Caco-2 (cell line): ENCODE measurements at regions not wholly inside any gene's neighbourhood (a gene's known extent, or its start where the extent isn't known, plus 50 kb on each side); places are given as distances from the start of the nearest gene placed in this dataset.

Experiments
- BruUV-seq: library from RNA; stranded (reverse); fragments of 400-500 nt; replicated peaks from 2 replicates; lab custom pipeline; 2021; lab: Mats Ljungman, UMichigan
- CTCF ChIA-PET: fragments of 300-600 bp; sonication (Branson Sonifier 250); formaldehyde crosslinking; loops from one replicate; lab custom pipeline; 2022; ENCODE audit warnings: antibody characterized with exemption; lab: Charles Lee
- POLR2A ChIA-PET: fragments of 300-600 bp; sonication (Branson Sonifier 250); formaldehyde crosslinking; loops from one replicate; lab custom pipeline; 2022; ENCODE audit warnings: antibody characterized with exemption; lab: Charles Lee
- DNase-seq, 2 experiments: peaks; one replicate each; pipeline versions ENCODE4 v3.0.0 to v3.0.0-alpha.2; 2020 to 2022
- H3K27me3 ChIP-seq: replicated peaks from 2 replicates; pipeline ENCODE4 v1.6.0; 2011; ENCODE audit warnings: low read length; ENCODE audit not compliant: control insufficient read depth, insufficient read depth
- H3K36me3 ChIP-seq: 2 replicates; pipeline ENCODE4 v1.5.1; 2011; ENCODE audit warnings: low read length; ENCODE audit not compliant: control insufficient read depth, insufficient read depth
- H3K4me1 ChIP-seq: fragments of 250-450 bp; sonication (Bioruptor Pico); 2 replicates; pipeline ENCODE4 v1.5.1; 2020; ENCODE audit warnings: mild to moderate bottlenecking
- H3K4me3 ChIP-seq: 2 replicates; pipeline ENCODE4 v1.5.1; 2011; ENCODE audit warnings: low read depth, mild to moderate bottlenecking, control low read depth, low read length
- H3K9me3 ChIP-seq: fragments of 250-450 bp; sonication (Bioruptor Pico); 2 replicates; pipeline ENCODE4 v1.5.1; 2020; ENCODE audit warnings: mild to moderate bottlenecking, moderate library complexity
- H3K27ac Mint-ChIP-seq: one replicate; pipeline ENCODE4 v1.8.0; 2022; ENCODE audit warnings: mixed read lengths; ENCODE audit not compliant: unreplicated experiment
- H3K27me3 Mint-ChIP-seq: one replicate; pipeline ENCODE4 v1.8.0; 2022; ENCODE audit warnings: mixed read lengths; ENCODE audit not compliant: insufficient read depth, unreplicated experiment
- H3K36me3 Mint-ChIP-seq: one replicate; pipeline ENCODE4 v1.8.0; 2022; ENCODE audit warnings: mild to moderate bottlenecking, mixed read lengths; ENCODE audit not compliant: insufficient read depth, unreplicated experiment
- H3K4me1 Mint-ChIP-seq: one replicate; pipeline ENCODE4 v1.8.0; 2022; ENCODE audit warnings: low read depth, mixed read lengths; ENCODE audit not compliant: unreplicated experiment
- H3K4me3 Mint-ChIP-seq: one replicate; pipeline ENCODE4 v1.8.0; 2022; ENCODE audit warnings: mild to moderate bottlenecking, moderate library complexity, mixed read lengths; ENCODE audit not compliant: unreplicated experiment
- H3K9me3 Mint-ChIP-seq: one replicate; pipeline ENCODE4 v1.8.0; 2022; ENCODE audit warnings: mixed read lengths; ENCODE audit not compliant: unreplicated experiment
- intact Hi-C: fragments of 100-400 bp; cut with micrococcal nuclease; formaldehyde crosslinking; loops from one replicate; pipeline ENCODE4 v1.10.0; 2022; ENCODE audit not compliant: unreplicated experiment
- TF ChIP-seq, protein P1 (sequence below), 2 experiments: fragments of 200-600 bp in 1 of 2; IDR thresholded peaks; 1 replicate in 1 of 2; 2 replicates in 1 of 2; pipeline versions ENCODE4 v1.5.1 to v1.8.0; 2011 to 2022; ENCODE audit warnings: antibody characterized with exemption in 1 of 2, control low read depth in 1 of 2, inconsistent platforms in 1 of 2, low read depth in 1 of 2, low read length in 1 of 2, mild to moderate bottlenecking in 1 of 2, moderate library complexity in 1 of 2; ENCODE audit not compliant: insufficient read depth in 1 of 2, severe bottlenecking in 1 of 2, unreplicated experiment in 1 of 2

DNA sequence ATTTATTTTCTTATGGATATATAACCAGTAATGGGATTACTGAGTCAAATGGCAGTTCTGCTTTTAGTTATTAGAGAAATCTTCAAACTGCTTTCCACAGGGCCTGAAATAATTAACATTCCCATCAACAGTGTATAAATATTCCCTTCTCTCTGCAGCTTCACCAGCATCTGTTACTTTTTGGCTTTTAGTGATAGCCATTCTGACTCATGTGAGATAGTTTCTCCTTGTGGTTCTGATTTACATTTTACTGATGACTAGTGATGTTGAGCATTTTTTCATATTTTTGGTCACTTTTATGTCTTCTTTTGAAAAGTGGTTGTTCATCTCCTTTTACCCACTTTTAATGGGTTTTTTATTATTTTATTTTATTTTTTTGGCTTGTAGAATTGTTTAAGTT lies 1290.3 kb upstream of the CDH9 start:
- no peaks in the 10 kb centered on the region for H3K36me3 ChIP-seq
- H3K9me3 Mint-ChIP-seq, result no peaks in the 10 kb centered on the region
- no peaks in the 10 kb centered on the region for H3K9me3 ChIP-seq
- DNase-seq, result no peak
- H3K4me3 Mint-ChIP-seq, result no peak overlapping the region
- TF ChIP-seq, protein P1, sequence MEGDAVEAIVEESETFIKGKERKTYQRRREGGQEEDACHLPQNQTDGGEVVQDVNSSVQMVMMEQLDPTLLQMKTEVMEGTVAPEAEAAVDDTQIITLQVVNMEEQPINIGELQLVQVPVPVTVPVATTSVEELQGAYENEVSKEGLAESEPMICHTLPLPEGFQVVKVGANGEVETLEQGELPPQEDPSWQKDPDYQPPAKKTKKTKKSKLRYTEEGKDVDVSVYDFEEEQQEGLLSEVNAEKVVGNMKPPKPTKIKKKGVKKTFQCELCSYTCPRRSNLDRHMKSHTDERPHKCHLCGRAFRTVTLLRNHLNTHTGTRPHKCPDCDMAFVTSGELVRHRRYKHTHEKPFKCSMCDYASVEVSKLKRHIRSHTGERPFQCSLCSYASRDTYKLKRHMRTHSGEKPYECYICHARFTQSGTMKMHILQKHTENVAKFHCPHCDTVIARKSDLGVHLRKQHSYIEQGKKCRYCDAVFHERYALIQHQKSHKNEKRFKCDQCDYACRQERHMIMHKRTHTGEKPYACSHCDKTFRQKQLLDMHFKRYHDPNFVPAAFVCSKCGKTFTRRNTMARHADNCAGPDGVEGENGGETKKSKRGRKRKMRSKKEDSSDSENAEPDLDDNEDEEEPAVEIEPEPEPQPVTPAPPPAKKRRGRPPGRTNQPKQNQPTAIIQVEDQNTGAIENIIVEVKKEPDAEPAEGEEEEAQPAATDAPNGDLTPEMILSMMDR (IDR thresholded peaks at IDR 0.05; ENCODE audit: insufficient read depth in 1 of 2, low read depth in 1 of 2, low read length in 1 of 2, severe bottlenecking in 1 of 2, unreplicated experiment in 1 of 2), result no peak
- H3K4me1 Mint-ChIP-seq, result no peaks in the 10 kb centered on the region
- H3K27me3 Mint-ChIP-seq, result no peaks in the 10 kb centered on the region
- POLR2A ChIA-PET, result no interaction called here
- H3K4me1 ChIP-seq, result no peaks in the 10 kb centered on the region
- no peak overlapping the region for H3K27ac Mint-ChIP-seq
- H3K36me3 Mint-ChIP-seq, result no peaks in the 10 kb centered on the region
- BruUV-seq, result no TSS peak
- intact Hi-C loops, result no loop called here
- CTCF ChIA-PET, result no interaction called here
- no peaks in the 10 kb centered on the region for H3K27me3 ChIP-seq
- no peak overlapping the region for H3K4me3 ChIP-seq

DNA sequence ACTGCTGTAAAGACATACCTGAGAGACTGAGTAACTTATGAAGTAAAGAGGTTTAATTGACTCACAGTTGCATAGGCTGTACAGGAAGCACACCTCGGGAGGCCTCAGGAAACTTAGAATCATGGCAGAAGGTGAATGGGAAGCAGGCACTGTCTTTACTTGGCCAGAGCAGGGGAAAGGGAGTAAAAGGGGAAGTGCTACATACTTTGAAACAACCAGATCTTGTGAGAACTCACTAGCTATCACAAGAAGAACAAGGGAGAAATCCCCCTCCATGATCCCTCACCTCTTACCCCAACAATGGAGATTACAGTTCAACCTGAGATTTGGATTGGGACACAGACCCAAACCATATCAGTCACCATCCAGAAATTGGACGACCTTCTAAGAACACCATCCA lies 1285.8 kb upstream of the CDH9 start:
- H3K4me3 Mint-ChIP-seq, result no peak overlapping the region
- DNase-seq, result no peak
- no peaks in the 10 kb centered on the region for H3K27me3 Mint-ChIP-seq
- TF ChIP-seq, protein P1 (IDR thresholded peaks at IDR 0.05; ENCODE audit: insufficient read depth in 1 of 2, low read depth in 1 of 2, low read length in 1 of 2, severe bottlenecking in 1 of 2, unreplicated experiment in 1 of 2), result no peak
- Histone ChIP-seq H3K4me3 (no peak overlapping the region), H3K4me1 (no peaks in the 10 kb centered on the region), H3K9me3 (no peaks in the 10 kb centered on the region), H3K36me3 (no peaks in the 10 kb centered on the region), H3K27me3 (no peaks in the 10 kb centered on the region)
- no peak overlapping the region for H3K27ac Mint-ChIP-seq
- H3K4me1 Mint-ChIP-seq, result no peaks in the 10 kb centered on the region
- CTCF ChIA-PET, result no interaction called here
- BruUV-seq, result no TSS peak
- no peaks in the 10 kb centered on the region for H3K36me3 Mint-ChIP-seq
- no peaks in the 10 kb centered on the region for H3K9me3 Mint-ChIP-seq
- POLR2A ChIA-PET, result no interaction called here
- intact Hi-C loops, result no loop called here

DNA sequence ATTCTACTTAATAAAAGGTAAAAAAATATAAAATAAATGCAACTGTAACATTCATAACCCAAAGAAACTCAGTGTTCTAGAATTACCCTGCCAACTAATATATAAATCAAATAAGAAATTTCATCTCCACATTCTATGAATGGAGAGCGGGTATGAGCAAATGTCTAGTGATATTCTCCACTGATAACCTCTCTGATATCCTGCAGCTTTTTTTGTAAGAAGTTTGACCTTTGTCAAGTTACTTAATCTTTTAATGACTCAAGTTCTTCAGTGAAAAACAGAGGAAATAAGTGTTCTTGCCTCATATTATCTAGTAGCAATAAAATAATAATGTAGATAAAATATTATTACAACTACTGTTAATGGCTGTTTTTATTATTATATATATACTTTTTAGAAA lies 1275.6 kb upstream of the CDH9 start:
- no peak for DNase-seq
- ChIA-PET CTCF (no interaction called here), POLR2A (no interaction called here)
- Mint-ChIP-seq H3K4me1 (no peaks in the 10 kb centered on the region), H3K9me3 (no peaks in the 10 kb centered on the region), H3K4me3 (no peak overlapping the region), H3K36me3 (no peaks in the 10 kb centered on the region), H3K27ac (no peak overlapping the region), H3K27me3 (no peaks in the 10 kb centered on the region)
- H3K4me3 ChIP-seq, result no peak overlapping the region
- no TSS peak for BruUV-seq
- no peaks in the 10 kb centered on the region for H3K9me3 ChIP-seq
- H3K36me3 ChIP-seq, result no peaks in the 10 kb centered on the region
- intact Hi-C loops, result no loop called here
- TF ChIP-seq, protein P1 (IDR thresholded peaks at IDR 0.05; ENCODE audit: insufficient read depth in 1 of 2, low read depth in 1 of 2, low read length in 1 of 2, severe bottlenecking in 1 of 2, unreplicated experiment in 1 of 2), result no peak
- H3K4me1 ChIP-seq, result no peaks in the 10 kb centered on the region
- H3K27me3 ChIP-seq, result no peaks in the 10 kb centered on the region
